GM18519 (cell line): ENCODE measurements at regions not wholly inside any gene's neighbourhood (a gene's known extent, or its start where the extent isn't known, plus 50 kb on each side); places are given as distances from the start of the nearest gene placed in this dataset.
"Not testable (repeated sequence)": the region's sequence is repeated elsewhere in the genome, so short reads cannot be mapped to it uniquely, and the experiment has no call there.

ENCODE experiments used
- ATAC-seq: cut with Tn5 transposase; IDR thresholded peaks from one replicate; pipeline ENCODE4 v1.9.1; 2021; ENCODE audit warnings: mild to moderate bottlenecking, moderate library complexity; ENCODE audit not compliant: unreplicated experiment, low FRiP score

GRCh38 chr6:5843078-5843477 is 163.6 kb downstream of the NRN1 start:
- no peak for ATAC-seq

GRCh38 chr6:5840734-5841390 is 165.9 kb downstream of the NRN1 start:
- ATAC-seq, result no peak

- no peak for ATAC-seq
These were observed 167.9 kb downstream of the NRN1 start for GRCh38 chr6:5838656-5839396.

GRCh38 chr6:5837323-5837722 is 169.4 kb downstream of the NRN1 start:
- ATAC-seq, result no peak

GRCh38 chr6:5836597-5836996 is 170.1 kb downstream of the NRN1 start:
- not testable (repeated sequence) for ATAC-seq

- no peak for ATAC-seq
These were observed 173.6 kb downstream of the NRN1 start for GRCh38 chr6:5833120-5833519.

- no peak for ATAC-seq
These were observed 174.1 kb downstream of the NRN1 start for GRCh38 chr6:5832668-5833067.

GRCh38 chr6:5831219-5831862 is 175.4 kb downstream of the NRN1 start:
- ATAC-seq, result peak; percentile 53

- ATAC-seq, result no peak
These were observed 178.4 kb downstream of the NRN1 start for GRCh38 chr6:5828296-5828695.

GRCh38 chr6:5827056-5827904 is 179.4 kb downstream of the NRN1 start:
- no peak for ATAC-seq

- ATAC-seq, result not testable (repeated sequence)
These were observed 182.2 kb downstream of the NRN1 start for GRCh38 chr6:5824382-5824983.
